ENCODE measurements at regions not wholly inside any gene's neighbourhood (a gene's known extent, or its start where the extent isn't known, plus 50 kb on each side); places are given as distances from the start of the nearest gene placed in this dataset.
"Not testable (repeated sequence)": the region's sequence is repeated elsewhere in the genome, so short reads cannot be mapped to it uniquely, and the experiment has no call there.

- ATAC-seq (replicated peaks) (no peak), DNase-seq (no peak)
- Mint-ChIP-seq H3K9me3 (no peaks in the 10 kb centered on the region), H3K27me3 (peaks cover 9 to 17% of the 10 kb centered on the region in 2 donors), H3K36me3 (no peaks in the 10 kb centered on the region), H3K4me3 (no peak overlapping the region), H3K27ac (no peak overlapping the region), H3K4me1 (peaks cover 18 to 21% of the 10 kb centered on the region in 2 donors)
Observed at GRCh38 chr1:56137521-56138505, 441.6 kb downstream of the PLPP3 start.

GRCh38 chr1:56137090-56137489 lies 442.3 kb downstream of the PLPP3 start:
- Mint-ChIP-seq H3K4me3 (no peak overlapping the region), H3K27ac (no peak overlapping the region), H3K9me3 (no peaks in the 10 kb centered on the region), H3K36me3 (no peaks in the 10 kb centered on the region), H3K27me3 (peaks cover 9 to 17% of the 10 kb centered on the region in 2 donors), H3K4me1 (peaks cover 24 to 27% of the 10 kb centered on the region in 2 donors)
- DNase-seq: no peak
- no peak for ATAC-seq (replicated peaks)

DNA sequence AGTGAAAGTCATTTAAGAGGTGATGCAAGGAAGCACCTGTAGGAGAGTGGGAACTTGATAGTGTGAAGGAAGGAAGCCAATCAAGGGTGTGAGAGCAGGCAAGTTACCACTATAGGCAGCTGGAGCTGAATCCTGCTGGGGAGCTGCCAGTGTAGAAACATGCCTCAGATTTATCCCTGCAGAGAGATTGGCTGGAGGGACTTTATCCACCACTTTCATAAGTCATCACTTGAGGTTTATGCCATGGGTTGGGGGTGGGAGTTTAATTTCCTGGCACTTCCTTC lies 443.6 kb downstream of the PLPP3 start:
- ATAC-seq (replicated peaks) (peak; percentile 63), DNase-seq (no peak)
- Mint-ChIP-seq H3K27ac (no peak overlapping the region), H3K27me3 (peaks cover 9 to 15% of the 10 kb centered on the region in 2 donors), H3K9me3 (no peaks in the 10 kb centered on the region), H3K4me3 (no peak overlapping the region), H3K4me1 (peaks cover 24 to 27% of the 10 kb centered on the region in 2 donors), H3K36me3 (no peaks in the 10 kb centered on the region)

DNA sequence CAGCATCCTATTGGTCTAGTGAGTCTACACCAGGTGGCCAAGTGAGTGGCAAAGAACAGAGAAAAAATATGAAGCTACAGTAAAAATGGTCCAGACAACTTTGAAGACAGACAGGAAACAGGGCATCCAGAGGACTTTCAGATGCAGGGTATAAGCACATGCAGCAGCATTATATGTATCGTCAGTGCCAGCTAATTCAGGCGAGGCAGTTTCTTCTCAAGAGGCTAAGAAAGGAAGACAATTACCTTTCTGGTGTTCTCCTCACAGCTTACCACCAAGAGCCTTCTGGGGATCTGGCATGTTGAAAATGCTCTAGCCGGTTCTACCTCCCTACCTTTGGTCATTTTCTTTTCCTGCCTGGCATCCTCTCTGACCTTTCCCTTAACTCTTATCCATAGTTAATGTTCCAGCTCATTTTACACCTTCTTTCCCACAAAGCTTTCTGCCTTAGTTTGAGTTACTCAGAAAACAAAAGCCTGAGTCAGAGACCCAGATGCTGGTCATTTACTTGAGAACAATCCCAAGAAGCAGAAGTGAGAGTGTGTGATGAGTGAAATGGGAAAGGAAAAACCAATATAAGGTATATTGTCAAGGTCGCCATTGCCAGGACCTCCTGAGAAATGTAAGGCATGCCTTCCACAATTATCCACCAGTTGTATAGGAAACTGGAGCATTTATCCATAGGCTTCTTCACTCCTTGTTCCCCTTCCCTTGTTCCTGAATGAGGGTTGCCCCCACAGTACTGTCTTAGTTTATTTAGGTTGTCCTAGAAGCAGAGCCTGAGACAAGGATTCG lies 444.1 kb downstream of the PLPP3 start:
- H3K27ac Mint-ChIP-seq: no peak overlapping the region
- peak; percentile 88 to 89 for ATAC-seq (replicated peaks)
- H3K27me3 Mint-ChIP-seq: peaks cover 9 to 15% of the 10 kb centered on the region in 2 donors
- no peaks in the 10 kb centered on the region for H3K9me3 Mint-ChIP-seq
- no peaks in the 10 kb centered on the region for H3K36me3 Mint-ChIP-seq
- H3K4me3 Mint-ChIP-seq: peak overlapping the region in 1 of 2 donors; percentile 21
- no peak for DNase-seq
- peaks cover 24 to 27% of the 10 kb centered on the region in 2 donors for H3K4me1 Mint-ChIP-seq

DNA sequence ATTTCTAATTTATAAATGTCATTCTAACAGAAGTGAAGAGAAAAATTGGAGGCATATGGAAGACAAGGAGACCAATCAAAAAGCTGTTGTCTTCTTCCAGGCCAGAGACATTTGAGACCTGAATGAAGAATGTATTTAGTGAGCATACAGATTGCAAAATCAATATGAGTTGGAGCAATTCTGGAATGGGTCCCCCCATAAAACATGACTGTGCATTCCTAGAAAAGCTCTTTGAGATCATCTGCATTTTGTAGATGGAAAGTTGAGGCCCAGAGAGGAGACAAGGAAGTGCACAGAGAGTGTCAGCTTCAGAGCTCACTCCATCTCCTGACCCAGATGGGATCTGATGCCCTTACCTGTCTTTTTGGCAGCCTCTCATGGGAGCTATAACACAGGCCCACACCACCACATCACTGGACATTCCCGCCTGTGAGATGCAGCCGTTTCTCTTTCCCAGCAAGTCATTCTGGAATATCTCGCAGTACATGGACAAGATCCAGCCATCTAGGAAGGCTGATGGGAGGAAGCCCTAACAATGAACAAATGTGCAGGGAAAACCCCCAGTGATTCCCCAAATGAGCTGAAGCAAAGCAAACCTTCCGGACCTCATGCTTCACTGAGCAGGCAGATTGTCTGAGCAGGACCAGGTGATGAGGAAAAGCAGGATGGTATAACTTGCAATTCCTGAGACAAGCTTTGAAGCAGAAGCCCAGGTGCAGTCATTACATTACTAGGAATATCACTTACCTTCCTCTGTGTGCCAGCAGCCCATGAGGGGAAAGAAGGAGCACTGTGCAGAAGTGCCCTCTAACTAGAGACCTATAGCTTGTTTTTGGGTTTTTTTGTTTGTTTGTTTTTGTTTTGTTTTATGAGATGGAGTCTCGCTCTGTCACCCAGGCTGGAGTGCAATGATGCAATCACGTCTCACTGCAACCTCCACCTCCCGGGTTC lies 445.6 kb downstream of the PLPP3 start:
- no peak for ATAC-seq (replicated peaks)
- DNase-seq: no peak
- peaks cover 13 to 15% of the 10 kb centered on the region in 2 donors for H3K27me3 Mint-ChIP-seq
- H3K4me3 Mint-ChIP-seq: no peak overlapping the region
- peaks cover 24 to 27% of the 10 kb centered on the region in 2 donors for H3K4me1 Mint-ChIP-seq
- no peaks in the 10 kb centered on the region for H3K9me3 Mint-ChIP-seq
- H3K36me3 Mint-ChIP-seq: no peaks in the 10 kb centered on the region
- H3K27ac Mint-ChIP-seq: peak overlapping the region; percentile 11

DNA sequence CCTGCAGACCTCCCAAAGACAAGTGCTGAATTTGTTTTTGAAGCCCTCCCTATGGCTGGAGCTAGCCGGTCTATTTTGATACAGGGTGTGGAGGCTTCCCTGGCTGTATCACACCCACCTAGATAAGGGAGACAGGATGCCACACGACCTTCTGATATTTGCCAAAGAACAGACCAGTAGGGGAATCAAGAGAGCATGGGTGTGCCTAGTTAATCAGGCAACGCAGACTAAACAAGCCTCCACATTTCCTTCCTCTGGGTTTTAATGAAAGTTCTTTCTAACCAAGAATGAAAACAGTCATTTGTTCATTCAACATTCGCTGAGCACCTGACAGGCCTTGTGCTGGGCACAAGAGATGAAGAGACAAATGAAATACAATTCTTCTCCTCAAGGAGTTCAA lies 446.8 kb downstream of the PLPP3 start:
- DNase-seq (no peak), ATAC-seq (replicated peaks) (no peak)
- no peak overlapping the region for H3K4me3 Mint-ChIP-seq
- no peak overlapping the region for H3K27ac Mint-ChIP-seq
- H3K9me3 Mint-ChIP-seq: no peaks in the 10 kb centered on the region
- peaks cover 24 to 27% of the 10 kb centered on the region in 2 donors for H3K4me1 Mint-ChIP-seq
- peaks cover 10 to 14% of the 10 kb centered on the region in 2 donors for H3K27me3 Mint-ChIP-seq
- H3K36me3 Mint-ChIP-seq: no peaks in the 10 kb centered on the region

- no peaks in the 10 kb centered on the region for H3K9me3 Mint-ChIP-seq
- peaks cover 10% of the 10 kb centered on the region in 2 donors for H3K27me3 Mint-ChIP-seq
- DNase-seq: no peak
- no peak for ATAC-seq (replicated peaks)
- peaks cover 12 to 15% of the 10 kb centered on the region in 2 donors for H3K4me1 Mint-ChIP-seq
- H3K27ac Mint-ChIP-seq: no peak overlapping the region
- H3K36me3 Mint-ChIP-seq: no peaks in the 10 kb centered on the region
- no peak overlapping the region for H3K4me3 Mint-ChIP-seq
Observed at GRCh38 chr1:56129837-56130236, 449.5 kb downstream of the PLPP3 start.

- DNase-seq (no peak), ATAC-seq (replicated peaks) (no peak)
- Mint-ChIP-seq H3K27me3 (peaks cover 7 to 10% of the 10 kb centered on the region in 2 donors), H3K4me1 (no peaks in the 10 kb centered on the region), H3K27ac (no peak overlapping the region), H3K4me3 (no peak overlapping the region), H3K36me3 (no peaks in the 10 kb centered on the region), H3K9me3 (peaks cover 4 to 12% of the 10 kb centered on the region in 2 donors)
Observed at GRCh38 chr1:56125316-56125715, 454.0 kb downstream of the PLPP3 start.

DNA sequence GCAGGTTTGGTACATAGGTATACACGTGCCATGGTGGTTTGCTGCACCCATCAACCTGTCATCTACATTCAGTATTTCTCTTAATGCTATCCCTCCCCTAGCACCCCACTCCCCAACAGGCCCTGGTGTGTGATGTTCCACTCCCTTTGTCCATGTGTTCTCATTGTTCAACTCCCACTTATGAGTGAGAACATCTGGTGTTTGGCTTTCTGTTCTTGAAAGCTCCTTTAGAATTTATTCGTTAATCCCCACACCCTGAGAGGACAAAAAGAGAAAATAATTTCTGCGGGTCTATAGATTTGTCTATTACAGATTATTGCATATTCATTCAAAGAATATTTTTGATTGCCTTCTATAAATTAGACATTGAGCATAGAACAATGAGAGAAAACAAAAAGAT lies 455.5 kb downstream of the PLPP3 start:
- Mint-ChIP-seq H3K27ac (no peak overlapping the region), H3K27me3 (peaks cover 3 to 6% of the 10 kb centered on the region in 2 donors), H3K9me3 (peaks cover 4 to 12% of the 10 kb centered on the region in 2 donors), H3K4me3 (no peak overlapping the region), H3K36me3 (no peaks in the 10 kb centered on the region), H3K4me1 (no peaks in the 10 kb centered on the region)
- DNase-seq: no peak
- ATAC-seq (replicated peaks): no peak

DNA sequence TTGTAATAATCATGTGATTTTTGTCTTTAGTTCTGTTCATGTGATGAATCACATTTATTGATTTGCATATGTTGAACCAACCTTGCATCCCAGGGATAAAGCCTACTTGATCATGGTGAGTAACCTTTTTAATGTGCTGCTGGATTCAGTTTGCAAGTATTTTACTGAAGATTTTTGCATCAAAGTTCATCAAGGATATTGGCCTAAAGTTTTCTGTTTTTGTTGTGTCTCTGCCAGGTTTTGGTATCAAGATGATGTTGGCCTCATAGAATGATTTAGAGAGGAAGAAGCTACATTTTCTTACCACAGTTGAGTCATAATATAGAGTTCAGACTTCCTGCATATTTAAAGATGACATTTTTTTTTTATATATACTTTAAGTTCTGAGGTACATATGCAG lies 455.9 kb downstream of the PLPP3 start:
- DNase-seq: no peak
- no peaks in the 10 kb centered on the region for H3K36me3 Mint-ChIP-seq
- H3K27me3 Mint-ChIP-seq: peaks cover under 1 to 6% of the 10 kb centered on the region in 2 donors
- peaks cover 4 to 12% of the 10 kb centered on the region in 2 donors for H3K9me3 Mint-ChIP-seq
- H3K27ac Mint-ChIP-seq: no peak overlapping the region
- no peak overlapping the region for H3K4me3 Mint-ChIP-seq
- ATAC-seq (replicated peaks): no peak
- no peaks in the 10 kb centered on the region for H3K4me1 Mint-ChIP-seq

DNA sequence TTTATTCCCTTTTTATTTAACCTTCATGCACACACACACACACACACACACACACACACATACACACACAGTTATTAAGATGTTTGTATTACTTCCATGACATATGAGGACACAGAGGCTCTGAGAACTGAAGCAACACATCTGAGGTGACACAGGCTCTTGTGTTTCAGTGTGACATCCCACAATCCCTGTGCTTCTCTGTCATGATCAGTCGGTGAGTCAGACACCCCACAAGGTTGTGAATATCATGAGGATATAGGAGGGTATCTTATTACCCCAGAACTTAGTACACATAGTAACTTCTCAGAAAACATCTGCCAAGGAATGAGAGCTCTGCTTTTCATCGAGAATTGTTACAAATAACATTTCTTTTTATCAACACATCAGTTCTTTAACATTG lies 459.3 kb downstream of the PLPP3 start:
- no peaks in the 10 kb centered on the region for H3K36me3 Mint-ChIP-seq
- H3K9me3 Mint-ChIP-seq: peaks cover 4 to 12% of the 10 kb centered on the region in 2 donors
- H3K27ac Mint-ChIP-seq: no peak overlapping the region
- H3K27me3 Mint-ChIP-seq: peaks cover 8 to 10% of the 10 kb centered on the region in 2 donors
- no peak for ATAC-seq (replicated peaks)
- H3K4me3 Mint-ChIP-seq: no peak overlapping the region
- DNase-seq: no peak
- H3K4me1 Mint-ChIP-seq: no peaks in the 10 kb centered on the region

GRCh38 chr1:56118676-56119075 lies 460.7 kb downstream of the PLPP3 start:
- peaks cover 4 to 12% of the 10 kb centered on the region in 2 donors for H3K9me3 Mint-ChIP-seq
- H3K4me1 Mint-ChIP-seq; H3K27me3 Mint-ChIP-seq; H3K27ac Mint-ChIP-seq; H3K4me3 Mint-ChIP-seq; DNase-seq; H3K36me3 Mint-ChIP-seq; ATAC-seq (replicated peaks): not testable (repeated sequence)

DNA sequence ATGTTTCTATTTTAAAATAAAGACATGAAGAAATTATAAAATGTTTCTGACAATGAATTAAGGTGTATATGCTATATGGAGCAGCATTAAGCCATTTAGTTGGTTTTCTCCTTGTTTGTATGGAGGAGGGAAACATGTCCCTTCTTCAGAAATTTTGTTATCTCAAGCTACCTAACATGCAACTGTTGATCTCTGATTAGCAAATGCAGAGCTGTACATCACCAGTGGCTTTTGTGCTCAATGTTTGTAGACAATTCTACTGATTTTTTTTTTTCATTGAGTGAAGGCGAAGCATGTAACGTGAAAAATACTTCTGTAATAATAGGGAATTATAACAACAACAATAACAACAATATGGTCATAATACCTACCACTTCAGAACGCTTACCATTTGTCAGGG lies 463.7 kb downstream of the PLPP3 start:
- DNase-seq (no peak), ATAC-seq (replicated peaks) (no peak)
- no peak overlapping the region for H3K4me3 Mint-ChIP-seq
- H3K27ac Mint-ChIP-seq: no peak overlapping the region
- no peaks in the 10 kb centered on the region for H3K4me1 Mint-ChIP-seq
- H3K9me3 Mint-ChIP-seq: peaks cover 0 to under 1% of the 10 kb centered on the region in 2 donors
- peaks cover 8 to 10% of the 10 kb centered on the region in 2 donors for H3K27me3 Mint-ChIP-seq
- H3K36me3 Mint-ChIP-seq: no peaks in the 10 kb centered on the region

DNA sequence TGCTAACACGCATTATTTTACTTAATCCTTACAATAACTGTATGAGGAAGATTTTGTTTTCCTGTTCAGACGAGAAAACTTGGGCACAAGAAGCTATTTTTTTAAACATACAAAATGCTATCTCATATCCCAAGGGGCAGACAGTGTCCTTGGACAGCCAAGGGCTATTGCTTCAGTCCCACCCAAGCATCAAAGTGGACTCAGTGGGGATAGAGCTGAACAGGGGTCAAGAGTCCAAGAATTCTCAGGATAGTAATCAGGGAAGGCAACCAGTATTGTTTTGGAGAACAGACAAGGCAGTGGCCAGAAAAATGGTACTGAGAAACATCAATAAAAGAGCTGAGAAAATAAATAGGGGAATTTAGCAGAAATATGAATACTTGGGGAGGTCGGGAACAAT lies 465.7 kb downstream of the PLPP3 start:
- H3K36me3 Mint-ChIP-seq: no peaks in the 10 kb centered on the region
- ATAC-seq (replicated peaks) (no peak), DNase-seq (no peak)
- H3K27me3 Mint-ChIP-seq: peaks cover 8 to 10% of the 10 kb centered on the region in 2 donors
- H3K4me3 Mint-ChIP-seq: no peak overlapping the region
- H3K27ac Mint-ChIP-seq: no peak overlapping the region
- H3K4me1 Mint-ChIP-seq: no peaks in the 10 kb centered on the region
- no peaks in the 10 kb centered on the region for H3K9me3 Mint-ChIP-seq
